ENCODE measurements at regions not wholly inside any gene's neighbourhood (a gene's known extent, or its start where the extent isn't known, plus 50 kb on each side); places are given as distances from the start of the nearest gene placed in this dataset.

- H3K27me3 ChIP-seq (ENCODE audit: control insufficient read depth, insufficient read depth, low read length) = no peaks in the 10 kb centered on the region
- TF ChIP-seq CTCF (IDR thresholded peaks at IDR 0.05) (no peak), POLR2AphosphoS5 (IDR thresholded peaks at IDR 0.05; ENCODE audit: low read depth, low read length) (no peak), SIN3A (IDR thresholded peaks at IDR 0.05; ENCODE audit: borderline replicate concordance, insufficient read depth, low read depth, low read length) (no peak), REST (IDR thresholded peaks at IDR 0.05; ENCODE audit: insufficient read depth in 1 of 2, low read depth in 2 of 2, low read length in 1 of 2) (no peak), TCF7L2 (IDR thresholded peaks at IDR 0.05; ENCODE audit: low read depth, low read length) (no peak)
- no peaks in the 10 kb centered on the region for H3K4me1 ChIP-seq (ENCODE audit: control insufficient read depth, insufficient read depth, low read length)
- ChIA-PET CTCF (no interaction called here), POLR2A (no interaction called here)
- no peaks in the 10 kb centered on the region for H3K36me3 ChIP-seq (ENCODE audit: control insufficient read depth, insufficient read depth, low read length)
- DNase-seq (ENCODE audit: low read depth, low spot score) (no peak), ATAC-seq (no peak)
- no peaks in the 10 kb centered on the region for H3K9me3 ChIP-seq (ENCODE audit: control insufficient read depth, insufficient read depth, low read depth, low read length)
- intact Hi-C loops (cut with micrococcal nuclease; ENCODE audit: unreplicated experiment) (no loop called here), in situ Hi-C loops (cut with HindIII; ENCODE audit: low pct_unique_long_range_greater_than_20kb, low sequenced_read_pairs) (no loop called here)
- BruUV-seq (replicated peaks) = no TSS peak
- no peak overlapping the region for H3K27ac ChIP-seq (ENCODE audit: low read length)
- no peak overlapping the region for H3K4me3 ChIP-seq (ENCODE audit: low read depth in 2 of 2, low read length in 2 of 2)
Observed at GRCh38 chr2:84373391-84373790, 85.7 kb downstream of the SUCLG1 start.

GRCh38 chr2:84362541-84362940 is 96.5 kb downstream of the SUCLG1 start:
- POLR2A ChIA-PET = no interaction called here
- in situ Hi-C loops (cut with HindIII; ENCODE audit: low pct_unique_long_range_greater_than_20kb, low sequenced_read_pairs) = no loop called here

More at GRCh38 chr2:84362541-84362940, 96.5 kb downstream of the SUCLG1 start:
- ATAC-seq = no peak
- TF ChIP-seq POLR2AphosphoS5 (IDR thresholded peaks at IDR 0.05; ENCODE audit: low read depth, low read length) = no peak
- no peak for TF ChIP-seq SIN3A (IDR thresholded peaks at IDR 0.05; ENCODE audit: borderline replicate concordance, insufficient read depth, low read depth, low read length)
- no peak for TF ChIP-seq TCF7L2 (IDR thresholded peaks at IDR 0.05; ENCODE audit: low read depth, low read length)
- TF ChIP-seq REST (IDR thresholded peaks at IDR 0.05; ENCODE audit: insufficient read depth in 1 of 2, low read depth in 2 of 2, low read length in 1 of 2) = no peak
- TF ChIP-seq CTCF (IDR thresholded peaks at IDR 0.05) = no peak
- BruUV-seq (replicated peaks) = no TSS peak
- no peak for DNase-seq (ENCODE audit: low read depth, low spot score)
- Histone ChIP-seq H3K27me3 (ENCODE audit: control insufficient read depth, insufficient read depth, low read length) (no peaks in the 10 kb centered on the region), H3K36me3 (ENCODE audit: control insufficient read depth, insufficient read depth, low read length) (no peaks in the 10 kb centered on the region), H3K27ac (ENCODE audit: low read length) (no peak overlapping the region), H3K4me3 (ENCODE audit: low read depth in 2 of 2, low read length in 2 of 2) (no peak overlapping the region), H3K9me3 (ENCODE audit: control insufficient read depth, insufficient read depth, low read depth, low read length) (no peaks in the 10 kb centered on the region), H3K4me1 (ENCODE audit: control insufficient read depth, insufficient read depth, low read length) (no peaks in the 10 kb centered on the region)
- intact Hi-C loops (cut with micrococcal nuclease; ENCODE audit: unreplicated experiment) = no loop called here
- CTCF ChIA-PET = no interaction called here

Measured in Panc1 (cell line).